HL-60 (cell line): ENCODE measurements at regions not wholly inside any gene's neighbourhood (a gene's known extent, or its start where the extent isn't known, plus 50 kb on each side); places are given as distances from the start of the nearest gene placed in this dataset.

Source experiments
- DNase-seq, 2 experiments: peaks; one replicate each; pipeline ENCODE4 v3.0.0-alpha.2; 2010 to 2020; ENCODE audit warnings: low read depth in 1 of 2, low spot score in 1 of 2
- H3K27ac ChIP-seq: fragments of 250-450 bp; sonication (Bioruptor Pico); replicated peaks from 2 replicates; pipeline ENCODE4 v1.5.1; 2020; ENCODE audit warnings: mild to moderate bottlenecking, moderate library complexity
- H3K27me3 ChIP-seq: fragments of 250-450 bp; sonication (Bioruptor Pico); 2 replicates; pipeline ENCODE4 v1.5.1; 2021; ENCODE audit warnings: mild to moderate bottlenecking, moderate library complexity; ENCODE audit not compliant: insufficient read depth, poor library complexity, severe bottlenecking
- H3K4me3 ChIP-seq: replicated peaks from 2 replicates; pipeline ENCODE4 v1.5.1; 2011; ENCODE audit warnings: mild to moderate bottlenecking, control low read depth, low read length; ENCODE audit not compliant: insufficient read depth
- CTCF ChIP-seq: IDR thresholded peaks from one replicate; pipeline ENCODE4 v1.5.1; 2011; ENCODE audit warnings: low read length, control low read depth, inconsistent platforms; ENCODE audit not compliant: insufficient read depth
- GABPA ChIP-seq: IDR thresholded peaks from 2 replicates; pipeline ENCODE4 v1.6.1; 2012; ENCODE audit warnings: low read depth
- POLR2AphosphoS5 ChIP-seq: IDR thresholded peaks from 2 replicates; pipeline ENCODE4 v1.6.1; 2012; ENCODE audit warnings: low read depth
- REST ChIP-seq: IDR thresholded peaks from 2 replicates; pipeline ENCODE4 v1.6.1; 2012; ENCODE audit warnings: low read depth; ENCODE audit not compliant: insufficient replicate concordance
- SPI1 ChIP-seq: IDR thresholded peaks from 2 replicates; pipeline ENCODE4 v1.6.1; 2012; ENCODE audit warnings: low read depth, mild to moderate bottlenecking, borderline replicate concordance

GRCh38 chr15:39427705-39428104, 153.2 kb upstream of the THBS1 start:
- TF ChIP-seq POLR2AphosphoS5 (no peak), REST (no peak), CTCF (no peak), GABPA (no peak), SPI1 (no peak)
- H3K27ac ChIP-seq = peak overlapping the region; percentile 75
- peak overlapping the region; percentile 18; the same call in 1 of the 2 replicates for H3K4me3 ChIP-seq
- peak in 1 of 2 experiments; percentile 41 for DNase-seq
- no peaks in the 10 kb centered on the region for H3K27me3 ChIP-seq

DNA sequence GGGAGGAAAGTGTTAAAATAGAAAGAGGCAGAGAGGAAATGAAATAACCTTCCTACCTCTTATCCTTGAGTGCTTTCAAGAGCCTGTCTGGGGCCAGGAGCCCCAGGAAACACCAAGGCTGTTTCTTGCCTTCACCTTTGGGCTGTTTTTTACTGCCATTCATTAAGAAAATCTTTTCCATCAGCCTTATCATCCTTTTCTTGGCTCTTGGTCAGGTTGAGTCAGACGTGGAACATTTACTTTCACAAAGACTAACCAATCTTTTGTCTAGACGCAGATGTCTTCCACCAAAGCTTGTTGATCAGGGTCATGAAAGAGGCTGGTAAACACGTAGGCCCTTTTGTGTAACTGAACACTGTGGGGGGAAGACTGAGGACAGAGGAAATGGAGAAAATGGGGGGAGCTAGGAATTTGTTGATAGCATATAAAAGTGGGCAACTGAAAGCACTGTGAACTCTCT, 151.0 kb upstream of the THBS1 start:
- H3K27me3 ChIP-seq = no peaks in the 10 kb centered on the region
- no peak overlapping the region for H3K4me3 ChIP-seq
- DNase-seq = no peak
- TF ChIP-seq SPI1 = no peak
- no peak overlapping the region for H3K27ac ChIP-seq

DNA sequence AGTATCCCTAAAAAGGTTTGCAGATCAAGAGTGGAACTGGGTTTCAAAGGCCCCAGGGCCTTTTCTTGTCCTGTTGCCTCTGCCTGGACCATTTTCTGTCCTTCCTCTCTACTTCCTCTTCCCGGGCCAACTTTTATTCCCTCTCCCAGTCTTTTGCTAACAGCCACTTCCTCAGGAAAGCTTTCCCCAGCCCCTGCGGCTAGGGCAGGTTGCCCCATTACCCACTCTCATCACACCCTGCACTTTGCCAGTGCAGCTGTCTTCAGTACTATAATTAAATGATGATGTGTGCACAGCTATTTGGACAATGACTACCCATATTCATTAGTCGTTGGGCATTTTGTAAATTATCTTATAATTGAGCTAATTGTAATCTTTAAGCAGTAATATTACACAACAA, 150.5 kb upstream of the THBS1 start:
- TF ChIP-seq SPI1 (peak; percentile 6; the same call in 1 of the 2 replicates), REST (no peak)
- Histone ChIP-seq H3K27ac (no peak overlapping the region), H3K27me3 (no peaks in the 10 kb centered on the region), H3K4me3 (no peak overlapping the region)
- peak in 1 of 2 experiments; percentile 34 for DNase-seq

DNA sequence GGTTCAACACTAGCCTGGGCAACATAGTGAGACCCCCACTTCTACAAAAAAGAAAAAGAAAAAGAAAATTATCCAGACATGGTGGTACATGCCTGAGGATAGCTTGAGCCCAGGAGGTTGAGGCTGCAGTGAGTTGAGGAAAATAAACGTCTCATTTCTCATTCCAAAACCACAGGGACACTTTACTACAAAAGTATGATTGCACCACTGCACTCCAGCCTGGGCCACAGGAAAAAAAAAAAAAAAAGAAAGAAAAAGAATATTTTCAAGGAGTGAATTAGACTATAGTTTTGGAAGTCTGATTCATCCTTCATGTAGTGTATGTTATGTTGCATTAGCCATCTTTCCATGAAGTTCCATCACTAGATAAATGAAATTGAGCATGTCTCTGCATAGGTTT, 149.5 kb upstream of the THBS1 start:
- Histone ChIP-seq H3K27me3 (no peaks in the 10 kb centered on the region), H3K4me3 (no peak overlapping the region), H3K27ac (no peak overlapping the region)
- no peak for DNase-seq
- TF ChIP-seq GABPA = no peak
- no peak for TF ChIP-seq REST
- TF ChIP-seq POLR2AphosphoS5 = no peak
- no peak for TF ChIP-seq CTCF
- no peak for TF ChIP-seq SPI1
